Caco-2 (cell line): ENCODE measurements at regions not wholly inside any gene's neighbourhood (a gene's known extent, or its start where the extent isn't known, plus 50 kb on each side); places are given as distances from the start of the nearest gene placed in this dataset.

ENCODE experiments used
- BruUV-seq: library from RNA; stranded (reverse); fragments of 400-500 nt; replicated peaks from 2 replicates; lab custom pipeline; 2021; lab: Mats Ljungman, UMichigan
- CTCF ChIA-PET: fragments of 300-600 bp; sonication (Branson Sonifier 250); formaldehyde crosslinking; loops from one replicate; lab custom pipeline; 2022; ENCODE audit warnings: antibody characterized with exemption; lab: Charles Lee
- POLR2A ChIA-PET: fragments of 300-600 bp; sonication (Branson Sonifier 250); formaldehyde crosslinking; loops from one replicate; lab custom pipeline; 2022; ENCODE audit warnings: antibody characterized with exemption; lab: Charles Lee
- DNase-seq, 2 experiments: peaks; one replicate each; pipeline versions ENCODE4 v3.0.0 to v3.0.0-alpha.2; 2020 to 2022
- H3K27me3 ChIP-seq: replicated peaks from 2 replicates; pipeline ENCODE4 v1.6.0; 2011; ENCODE audit warnings: low read length; ENCODE audit not compliant: control insufficient read depth, insufficient read depth
- H3K36me3 ChIP-seq: 2 replicates; pipeline ENCODE4 v1.5.1; 2011; ENCODE audit warnings: low read length; ENCODE audit not compliant: control insufficient read depth, insufficient read depth
- H3K4me1 ChIP-seq: fragments of 250-450 bp; sonication (Bioruptor Pico); 2 replicates; pipeline ENCODE4 v1.5.1; 2020; ENCODE audit warnings: mild to moderate bottlenecking
- H3K4me3 ChIP-seq: 2 replicates; pipeline ENCODE4 v1.5.1; 2011; ENCODE audit warnings: low read depth, mild to moderate bottlenecking, control low read depth, low read length
- H3K9me3 ChIP-seq: fragments of 250-450 bp; sonication (Bioruptor Pico); 2 replicates; pipeline ENCODE4 v1.5.1; 2020; ENCODE audit warnings: mild to moderate bottlenecking, moderate library complexity
- H3K27ac Mint-ChIP-seq: one replicate; pipeline ENCODE4 v1.8.0; 2022; ENCODE audit warnings: mixed read lengths; ENCODE audit not compliant: unreplicated experiment
- H3K27me3 Mint-ChIP-seq: one replicate; pipeline ENCODE4 v1.8.0; 2022; ENCODE audit warnings: mixed read lengths; ENCODE audit not compliant: insufficient read depth, unreplicated experiment
- H3K36me3 Mint-ChIP-seq: one replicate; pipeline ENCODE4 v1.8.0; 2022; ENCODE audit warnings: mild to moderate bottlenecking, mixed read lengths; ENCODE audit not compliant: insufficient read depth, unreplicated experiment
- H3K4me1 Mint-ChIP-seq: one replicate; pipeline ENCODE4 v1.8.0; 2022; ENCODE audit warnings: low read depth, mixed read lengths; ENCODE audit not compliant: unreplicated experiment
- H3K4me3 Mint-ChIP-seq: one replicate; pipeline ENCODE4 v1.8.0; 2022; ENCODE audit warnings: mild to moderate bottlenecking, moderate library complexity, mixed read lengths; ENCODE audit not compliant: unreplicated experiment
- H3K9me3 Mint-ChIP-seq: one replicate; pipeline ENCODE4 v1.8.0; 2022; ENCODE audit warnings: mixed read lengths; ENCODE audit not compliant: unreplicated experiment
- intact Hi-C: fragments of 100-400 bp; cut with micrococcal nuclease; formaldehyde crosslinking; loops from one replicate; pipeline ENCODE4 v1.10.0; 2022; ENCODE audit not compliant: unreplicated experiment
- TF ChIP-seq, protein P1 (sequence below), 2 experiments: fragments of 200-600 bp in 1 of 2; IDR thresholded peaks; 1 replicate in 1 of 2; 2 replicates in 1 of 2; pipeline versions ENCODE4 v1.5.1 to v1.8.0; 2011 to 2022; ENCODE audit warnings: antibody characterized with exemption in 1 of 2, control low read depth in 1 of 2, inconsistent platforms in 1 of 2, low read depth in 1 of 2, low read length in 1 of 2, mild to moderate bottlenecking in 1 of 2, moderate library complexity in 1 of 2; ENCODE audit not compliant: insufficient read depth in 1 of 2, severe bottlenecking in 1 of 2, unreplicated experiment in 1 of 2

DNA sequence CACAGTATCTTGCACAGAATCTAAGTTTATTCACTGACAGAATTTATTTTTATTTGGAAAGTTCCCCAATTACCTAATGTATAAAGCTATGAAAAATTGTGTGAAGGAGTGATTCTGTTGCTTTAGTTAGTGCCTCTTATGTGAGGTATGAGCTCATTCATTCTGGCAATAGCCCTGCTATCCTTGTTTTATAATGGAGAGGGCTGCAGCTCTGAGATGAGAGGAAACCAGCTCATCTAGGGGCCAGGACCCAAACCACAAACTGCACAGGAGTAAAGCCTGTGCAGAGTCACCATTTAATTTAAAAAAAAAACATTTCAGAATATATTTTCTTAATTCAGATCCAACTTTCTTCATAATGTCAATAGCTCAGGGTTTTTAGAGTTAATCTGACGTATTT lies 383.0 kb downstream of the TMEM182 start:
- POLR2A ChIA-PET: no interaction called here

DNA sequence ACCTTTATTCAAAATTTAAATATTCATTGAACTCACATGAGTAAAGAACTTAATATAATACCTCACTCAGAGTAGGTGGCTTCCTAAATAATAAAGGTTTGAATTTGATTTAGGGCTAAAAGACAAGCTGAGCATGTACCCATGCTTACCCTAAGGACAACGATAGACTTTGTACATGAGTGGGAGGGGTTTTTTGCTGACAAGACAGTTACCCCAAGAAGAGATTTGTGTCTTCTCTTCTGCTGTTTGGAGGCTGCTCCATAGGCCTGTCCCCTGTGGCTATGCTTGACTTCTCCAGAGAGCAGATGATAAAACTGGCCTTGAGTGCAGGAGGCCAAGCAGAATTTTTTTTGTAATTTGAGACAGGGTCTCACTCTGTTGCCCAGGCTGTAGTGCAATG lies 383.9 kb downstream of the TMEM182 start:
- no peak overlapping the region for H3K4me3 Mint-ChIP-seq
- no peaks in the 10 kb centered on the region for H3K9me3 ChIP-seq
- no TSS peak for BruUV-seq
- H3K36me3 Mint-ChIP-seq: no peaks in the 10 kb centered on the region
- no peak overlapping the region for H3K27ac Mint-ChIP-seq
- no peaks in the 10 kb centered on the region for H3K9me3 Mint-ChIP-seq
- no peaks in the 10 kb centered on the region for H3K36me3 ChIP-seq
- no peak for DNase-seq
- H3K4me1 Mint-ChIP-seq: no peaks in the 10 kb centered on the region
- no peak overlapping the region for H3K4me3 ChIP-seq
- TF ChIP-seq, protein P1, sequence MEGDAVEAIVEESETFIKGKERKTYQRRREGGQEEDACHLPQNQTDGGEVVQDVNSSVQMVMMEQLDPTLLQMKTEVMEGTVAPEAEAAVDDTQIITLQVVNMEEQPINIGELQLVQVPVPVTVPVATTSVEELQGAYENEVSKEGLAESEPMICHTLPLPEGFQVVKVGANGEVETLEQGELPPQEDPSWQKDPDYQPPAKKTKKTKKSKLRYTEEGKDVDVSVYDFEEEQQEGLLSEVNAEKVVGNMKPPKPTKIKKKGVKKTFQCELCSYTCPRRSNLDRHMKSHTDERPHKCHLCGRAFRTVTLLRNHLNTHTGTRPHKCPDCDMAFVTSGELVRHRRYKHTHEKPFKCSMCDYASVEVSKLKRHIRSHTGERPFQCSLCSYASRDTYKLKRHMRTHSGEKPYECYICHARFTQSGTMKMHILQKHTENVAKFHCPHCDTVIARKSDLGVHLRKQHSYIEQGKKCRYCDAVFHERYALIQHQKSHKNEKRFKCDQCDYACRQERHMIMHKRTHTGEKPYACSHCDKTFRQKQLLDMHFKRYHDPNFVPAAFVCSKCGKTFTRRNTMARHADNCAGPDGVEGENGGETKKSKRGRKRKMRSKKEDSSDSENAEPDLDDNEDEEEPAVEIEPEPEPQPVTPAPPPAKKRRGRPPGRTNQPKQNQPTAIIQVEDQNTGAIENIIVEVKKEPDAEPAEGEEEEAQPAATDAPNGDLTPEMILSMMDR (IDR thresholded peaks at IDR 0.05; ENCODE audit: insufficient read depth in 1 of 2, low read depth in 1 of 2, low read length in 1 of 2, severe bottlenecking in 1 of 2, unreplicated experiment in 1 of 2): no peak
- CTCF ChIA-PET: no interaction called here
- intact Hi-C loops: no loop called here
- no peaks in the 10 kb centered on the region for H3K4me1 ChIP-seq
- POLR2A ChIA-PET: interaction anchor here (0.6 kb wide), 1 partner anchor 14 kb away, joined by 6 read pairs; no protein-coding TSS in a partner anchor
- peaks cover 8% of the 10 kb centered on the region for H3K27me3 Mint-ChIP-seq
- no peaks in the 10 kb centered on the region for H3K27me3 ChIP-seq

More for the DNA sequence above, 383.0 kb downstream of the TMEM182 start:
- Mint-ChIP-seq H3K4me3 (no peak overlapping the region), H3K4me1 (no peaks in the 10 kb centered on the region), H3K27me3 (peaks cover 8% of the 10 kb centered on the region), H3K27ac (no peak overlapping the region), H3K9me3 (no peaks in the 10 kb centered on the region), H3K36me3 (no peaks in the 10 kb centered on the region)
- intact Hi-C loops: no loop called here
- no peak for DNase-seq
- no peaks in the 10 kb centered on the region for H3K27me3 ChIP-seq
- no peaks in the 10 kb centered on the region for H3K9me3 ChIP-seq
- TF ChIP-seq, protein P1 (IDR thresholded peaks at IDR 0.05; ENCODE audit: insufficient read depth in 1 of 2, low read depth in 1 of 2, low read length in 1 of 2, severe bottlenecking in 1 of 2, unreplicated experiment in 1 of 2): no peak
- H3K4me1 ChIP-seq: no peaks in the 10 kb centered on the region
- H3K36me3 ChIP-seq: no peaks in the 10 kb centered on the region
- no peak overlapping the region for H3K4me3 ChIP-seq
- no TSS peak for BruUV-seq
- CTCF ChIA-PET: no interaction called here

DNA sequence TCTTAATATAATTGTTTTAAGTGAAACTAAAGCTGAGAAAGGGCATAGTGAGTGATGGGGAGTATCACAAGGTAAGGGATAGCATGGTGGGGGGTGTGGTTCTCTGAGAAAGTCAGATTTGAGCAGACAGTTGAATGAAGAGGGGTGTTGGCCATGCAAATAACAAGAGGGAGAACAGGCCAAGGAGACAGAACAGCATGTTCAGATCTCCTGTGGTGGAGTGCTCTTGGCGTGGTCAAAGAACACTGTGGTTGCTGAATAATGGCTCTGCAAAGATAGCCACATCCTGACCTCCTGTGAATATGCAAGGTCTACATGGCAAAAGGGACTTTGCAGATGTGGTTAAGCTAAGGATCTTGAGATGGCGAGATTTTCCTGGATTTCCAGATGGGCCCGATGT lies 389.2 kb downstream of the TMEM182 start:
- Mint-ChIP-seq H3K27ac (no peak overlapping the region), H3K9me3 (no peaks in the 10 kb centered on the region), H3K27me3 (peaks cover 27% of the 10 kb centered on the region), H3K4me1 (no peaks in the 10 kb centered on the region), H3K36me3 (no peaks in the 10 kb centered on the region), H3K4me3 (no peak overlapping the region)
- no peaks in the 10 kb centered on the region; the same call in 1 of the 2 replicates for H3K27me3 ChIP-seq
- H3K4me1 ChIP-seq: no peaks in the 10 kb centered on the region
- H3K36me3 ChIP-seq: no peaks in the 10 kb centered on the region
- DNase-seq: no peak
- H3K4me3 ChIP-seq: no peak overlapping the region
- ChIA-PET CTCF (interaction anchor here (1.6 kb wide), 1 partner anchor 10 kb away, joined by 4 read pairs; no protein-coding TSS in a partner anchor), POLR2A (no interaction called here)
- H3K9me3 ChIP-seq: no peaks in the 10 kb centered on the region
- intact Hi-C loops: no loop called here
- TF ChIP-seq, protein P1 (IDR thresholded peaks at IDR 0.05; ENCODE audit: insufficient read depth in 1 of 2, low read depth in 1 of 2, low read length in 1 of 2, severe bottlenecking in 1 of 2, unreplicated experiment in 1 of 2): no peak
- no TSS peak for BruUV-seq
